ENCODE measurements at regions not wholly inside any gene's neighbourhood (a gene's known extent, or its start where the extent isn't known, plus 50 kb on each side); places are given as distances from the start of the nearest gene placed in this dataset.

DNA sequence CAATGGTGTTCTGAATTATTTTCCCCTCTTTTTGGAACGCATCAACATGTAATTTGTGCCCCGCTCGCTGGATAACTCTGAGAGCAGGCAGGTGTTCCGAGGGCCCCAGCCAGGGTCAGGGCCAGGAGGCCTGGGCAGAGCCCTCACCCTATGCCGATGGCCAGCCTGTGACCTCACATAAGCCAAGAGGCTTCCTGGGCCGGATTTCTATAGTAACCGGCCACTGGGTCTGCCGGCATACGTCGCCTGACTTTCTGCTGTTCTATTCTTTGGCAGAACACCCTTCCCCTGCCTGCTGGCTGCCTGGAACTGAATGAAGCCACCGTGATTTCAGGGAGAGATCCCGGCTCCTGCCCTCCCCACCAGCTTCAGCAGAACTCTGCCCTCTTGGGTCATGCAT, 375.2 kb downstream of the SHANK2 start:
- Mint-ChIP-seq H3K27me3 (peaks cover 10 to 38% (median 30%) of the 10 kb centered on the region in 3 donors), H3K9me3 (no peaks in the 10 kb centered on the region), H3K36me3 (no peaks in the 10 kb centered on the region), H3K27ac (no peak overlapping the region), H3K4me1 (no peaks in the 10 kb centered on the region), H3K4me3 (no peak overlapping the region)
- no peak for ATAC-seq (ENCODE audit: low read depth in 2 of 2)
- DNase-seq, result no peak

DNA sequence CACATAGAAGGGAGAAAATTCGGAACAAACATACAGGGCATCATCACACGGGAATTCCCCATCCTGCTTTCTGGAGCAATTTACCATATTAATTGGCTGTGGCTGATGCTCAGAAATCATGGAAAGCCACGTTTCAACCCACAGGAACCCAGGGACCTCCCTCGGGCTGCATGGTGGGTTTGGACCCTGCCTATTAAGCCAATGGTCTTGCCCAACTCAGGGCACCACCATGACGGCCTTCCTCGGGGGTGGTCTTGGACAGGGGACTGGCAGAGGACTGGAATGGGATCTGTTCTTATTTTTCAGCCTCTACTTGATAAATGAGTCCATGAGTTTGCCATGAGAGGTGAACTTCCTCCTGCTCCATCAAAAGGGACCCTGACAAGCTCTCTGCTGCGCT, 374.0 kb downstream of the SHANK2 start:
- H3K4me1 Mint-ChIP-seq, result no peaks in the 10 kb centered on the region
- no peak overlapping the region for H3K4me3 Mint-ChIP-seq
- no peaks in the 10 kb centered on the region for H3K9me3 Mint-ChIP-seq
- H3K27me3 Mint-ChIP-seq, result peaks cover 10 to 26% (median 22%) of the 10 kb centered on the region in 3 donors
- no peaks in the 10 kb centered on the region for H3K36me3 Mint-ChIP-seq
- no peak for DNase-seq
- H3K27ac Mint-ChIP-seq, result no peak overlapping the region
- no peak for ATAC-seq (ENCODE audit: low read depth in 2 of 2)

DNA sequence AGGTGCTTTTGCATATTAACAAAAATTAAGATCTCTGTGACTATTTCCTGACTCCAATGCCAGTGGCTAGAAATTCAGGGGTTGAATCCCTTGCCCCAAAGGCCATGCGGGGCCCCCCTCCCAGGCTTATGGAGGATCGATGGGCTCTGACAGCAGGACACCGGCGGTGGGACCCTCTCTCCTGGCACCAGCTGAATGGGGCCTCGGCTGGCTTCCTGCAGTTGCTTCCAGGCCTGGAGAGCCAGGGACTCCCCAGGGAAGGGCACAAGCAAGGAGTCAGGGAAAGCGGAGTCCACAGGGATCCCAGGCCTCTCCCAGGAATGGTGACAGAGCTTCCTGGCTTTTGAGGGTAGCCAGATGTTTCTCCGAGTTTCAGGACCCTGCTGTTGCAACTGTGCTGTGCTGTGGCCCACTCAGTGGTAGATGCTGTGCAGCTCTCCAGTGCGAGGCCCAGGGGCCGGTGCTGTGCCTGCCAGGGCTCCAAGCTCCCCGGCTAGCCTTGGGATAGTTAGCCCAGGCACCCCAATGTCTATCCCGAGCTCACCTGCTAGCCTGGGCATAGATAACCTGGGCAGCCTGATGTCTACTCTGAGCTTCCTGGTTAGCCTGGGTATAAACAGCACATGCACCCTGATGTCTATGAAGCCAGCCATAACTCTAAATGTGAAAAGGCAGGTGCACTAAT, 372.6 kb downstream of the SHANK2 start:
- no peak overlapping the region for H3K27ac Mint-ChIP-seq
- H3K36me3 Mint-ChIP-seq, result no peaks in the 10 kb centered on the region
- H3K9me3 Mint-ChIP-seq, result no peaks in the 10 kb centered on the region
- no peaks in the 10 kb centered on the region for H3K4me1 Mint-ChIP-seq
- ATAC-seq (ENCODE audit: low read depth in 2 of 2), result no peak
- no peak for DNase-seq
- peaks cover 3 to 22% (median 17%) of the 10 kb centered on the region in 3 donors for H3K27me3 Mint-ChIP-seq
- H3K4me3 Mint-ChIP-seq, result no peak overlapping the region

GRCh38 chr11:70880416-70880815, 372.0 kb downstream of the SHANK2 start:
- Mint-ChIP-seq H3K4me3 (no peak overlapping the region), H3K27ac (no peak overlapping the region), H3K36me3 (no peaks in the 10 kb centered on the region), H3K4me1 (no peaks in the 10 kb centered on the region), H3K27me3 (peaks cover 8 to 28% (median 17%) of the 10 kb centered on the region in 3 donors), H3K9me3 (no peaks in the 10 kb centered on the region)
- no peak for DNase-seq
- no peak for ATAC-seq (ENCODE audit: low read depth in 2 of 2)

- no peaks in the 10 kb centered on the region for H3K9me3 Mint-ChIP-seq
- no peaks in the 10 kb centered on the region for H3K4me1 Mint-ChIP-seq
- H3K27ac Mint-ChIP-seq, result no peak overlapping the region
- peaks cover 8 to 33% (median 17%) of the 10 kb centered on the region in 3 donors for H3K27me3 Mint-ChIP-seq
- DNase-seq, result no peak
- no peak overlapping the region for H3K4me3 Mint-ChIP-seq
- ATAC-seq (ENCODE audit: low read depth in 2 of 2), result no peak
- no peaks in the 10 kb centered on the region for H3K36me3 Mint-ChIP-seq
Measured at GRCh38 chr11:70881948-70882715, 370.2 kb downstream of the SHANK2 start.

DNA sequence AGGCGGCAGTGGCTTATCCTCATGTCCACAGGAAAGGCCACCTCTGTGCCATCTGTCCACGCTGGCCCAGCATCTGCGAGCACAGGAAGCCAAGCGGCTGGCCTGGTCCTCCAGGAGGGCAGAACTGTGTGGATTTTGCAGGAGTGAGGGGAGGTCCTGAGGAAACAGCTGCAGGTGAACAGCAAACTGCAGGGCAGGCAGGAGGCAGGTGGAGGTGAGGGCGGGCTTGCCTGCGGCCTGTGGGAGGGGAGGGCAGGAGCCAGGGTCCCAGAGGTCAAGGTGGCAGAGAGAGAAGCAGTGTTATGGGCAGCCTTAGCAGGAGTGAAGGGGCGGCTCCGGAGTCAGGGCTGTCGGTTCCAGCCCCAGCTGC, 369.7 kb downstream of the SHANK2 start:
- no peak for DNase-seq
- Mint-ChIP-seq H3K4me3 (no peak overlapping the region), H3K27me3 (peaks cover 6 to 33% (median 17%) of the 10 kb centered on the region in 3 donors), H3K4me1 (no peaks in the 10 kb centered on the region), H3K9me3 (no peaks in the 10 kb centered on the region), H3K27ac (no peak overlapping the region), H3K36me3 (no peaks in the 10 kb centered on the region)
- no peak for ATAC-seq (ENCODE audit: low read depth in 2 of 2)

- ATAC-seq (ENCODE audit: low read depth in 2 of 2), result no peak
- Mint-ChIP-seq H3K27me3 (peaks cover 5 to 33% (median 17%) of the 10 kb centered on the region in 3 donors), H3K4me3 (peak overlapping the region in 1 of 8 donors; percentile 66), H3K36me3 (no peaks in the 10 kb centered on the region), H3K9me3 (peaks cover 0 to 2% (median 0%) of the 10 kb centered on the region in 7 donors), H3K4me1 (no peaks in the 10 kb centered on the region), H3K27ac (peak overlapping the region in 1 of 6 donors; percentile 12)
- no peak for DNase-seq
Measured at GRCh38 chr11:70883323-70883940, 368.9 kb downstream of the SHANK2 start.

- no peak overlapping the region for H3K27ac Mint-ChIP-seq
Measured at GRCh38 chr11:70883973-70884623, 368.3 kb downstream of the SHANK2 start.

DNA sequence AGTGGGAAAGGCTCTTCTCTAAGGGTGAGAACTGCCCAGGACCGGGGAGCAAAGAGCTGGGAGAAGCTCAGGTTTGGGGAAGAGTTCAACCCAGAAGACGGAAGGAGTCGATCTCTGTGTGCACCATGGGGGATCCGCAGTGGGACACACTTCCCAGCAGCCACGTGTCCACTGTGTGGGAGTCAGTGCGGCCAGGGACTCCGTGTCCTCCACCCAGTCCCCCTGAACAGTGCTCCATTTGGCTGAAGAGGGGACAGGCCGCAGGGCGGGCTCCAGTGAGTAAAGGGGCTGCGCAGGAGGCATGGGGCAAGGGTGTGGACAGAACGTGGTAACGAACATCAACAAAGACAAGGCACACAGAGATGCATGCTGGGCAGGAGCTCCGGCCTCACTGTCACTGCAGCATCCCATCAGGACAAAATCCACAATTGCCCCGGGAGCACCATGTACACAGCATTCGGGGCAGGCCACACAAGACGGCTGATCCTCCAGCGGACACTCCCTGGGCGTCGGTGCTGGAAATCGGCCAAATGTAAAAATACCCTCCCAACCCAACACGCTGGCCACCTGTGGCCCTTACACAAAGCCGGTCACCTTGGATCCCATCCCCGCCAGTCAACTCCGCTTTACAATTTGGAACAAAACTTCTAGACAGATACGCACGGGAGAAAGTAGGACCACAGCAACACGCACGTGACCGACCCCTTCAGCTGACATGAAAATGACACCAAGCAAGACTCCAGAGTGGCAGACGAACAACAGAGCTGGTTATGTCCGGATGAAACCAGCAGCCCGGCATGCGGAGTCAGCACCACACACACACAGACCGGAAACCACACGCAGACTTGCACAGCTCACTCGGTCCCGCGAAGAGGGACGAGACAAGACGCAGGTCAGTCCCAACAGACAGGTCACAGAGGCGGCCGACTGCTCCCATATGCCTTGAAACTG, 366.8 kb downstream of the SHANK2 start:
- Mint-ChIP-seq H3K9me3 (peaks cover 0 to 4% (median 0%) of the 10 kb centered on the region in 7 donors), H3K36me3 (no peaks in the 10 kb centered on the region), H3K4me1 (no peaks in the 10 kb centered on the region), H3K27ac (no peak overlapping the region), H3K4me3 (no peak overlapping the region), H3K27me3 (peaks cover 0 to 25% (median 5%) of the 10 kb centered on the region in 3 donors)
- ATAC-seq (ENCODE audit: low read depth in 2 of 2) (no peak), DNase-seq (no peak)

More at GRCh38 chr11:70883973-70884623, 368.3 kb downstream of the SHANK2 start:
- ATAC-seq (ENCODE audit: low read depth in 2 of 2) (no peak), DNase-seq (no peak)
- Mint-ChIP-seq H3K9me3 (peaks cover 0 to 2% (median 0%) of the 10 kb centered on the region in 7 donors), H3K4me1 (no peaks in the 10 kb centered on the region), H3K27me3 (peaks cover 5 to 33% (median 14%) of the 10 kb centered on the region in 3 donors), H3K36me3 (no peaks in the 10 kb centered on the region), H3K4me3 (no peak overlapping the region)

GRCh38 chr11:70886256-70886655, 366.1 kb downstream of the SHANK2 start:
- Mint-ChIP-seq H3K27me3 (peaks cover 0 to 24% (median 5%) of the 10 kb centered on the region in 3 donors), H3K9me3 (peaks cover 0 to 4% (median 0%) of the 10 kb centered on the region in 7 donors), H3K36me3 (no peaks in the 10 kb centered on the region), H3K4me1 (no peaks in the 10 kb centered on the region), H3K4me3 (no peak overlapping the region), H3K27ac (no peak overlapping the region)
- no peak for ATAC-seq (ENCODE audit: low read depth in 2 of 2)
- no peak for DNase-seq

DNA sequence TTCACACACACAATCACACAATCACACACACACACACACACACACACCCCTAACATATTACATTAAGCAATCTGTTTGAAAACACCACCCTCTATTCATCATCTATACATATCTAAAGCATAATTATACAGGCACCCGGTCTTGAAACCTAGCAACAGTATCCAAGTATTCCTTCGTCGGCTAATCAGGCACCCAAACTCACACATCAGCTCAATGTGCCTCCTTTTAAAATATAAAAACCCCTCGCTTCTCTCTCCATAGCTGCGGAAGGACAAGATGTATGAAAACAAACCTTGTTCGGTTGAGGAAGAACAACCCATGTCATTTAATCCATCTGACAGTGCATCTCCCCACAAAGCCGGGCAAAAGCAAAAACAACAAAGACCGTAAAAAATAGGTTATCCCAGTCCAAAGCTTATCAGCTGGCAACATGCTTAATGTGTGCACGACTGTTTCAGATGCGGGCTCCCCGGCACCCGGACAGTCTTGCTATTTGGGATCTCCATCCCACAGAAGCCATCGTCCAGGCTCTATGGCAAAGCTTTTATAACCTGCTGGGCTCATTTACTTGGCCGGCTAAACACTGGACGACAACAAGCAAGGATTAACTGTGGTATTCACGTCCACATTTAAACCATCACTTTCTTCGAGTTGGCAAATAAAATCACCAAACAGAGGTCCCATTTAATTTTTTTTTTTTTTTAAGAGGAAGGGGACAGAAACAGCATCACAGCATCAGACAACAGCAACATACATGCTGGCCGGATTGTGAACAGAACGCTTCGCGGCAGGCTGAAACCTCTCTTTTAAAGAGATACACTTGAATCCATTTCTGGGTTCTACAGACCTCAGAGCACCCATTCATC, 365.5 kb downstream of the SHANK2 start:
- peaks cover 0 to 24% (median 5%) of the 10 kb centered on the region in 3 donors for H3K27me3 Mint-ChIP-seq
- H3K36me3 Mint-ChIP-seq, result no peaks in the 10 kb centered on the region
- H3K4me3 Mint-ChIP-seq, result no peak overlapping the region
- no peak overlapping the region for H3K27ac Mint-ChIP-seq
- no peak for ATAC-seq (ENCODE audit: low read depth in 2 of 2)
- H3K4me1 Mint-ChIP-seq, result no peaks in the 10 kb centered on the region
- peaks cover 0 to 4% (median 0%) of the 10 kb centered on the region in 7 donors for H3K9me3 Mint-ChIP-seq
- DNase-seq, result no peak

- Mint-ChIP-seq H3K27me3 (peaks cover 0 to 24% (median 5%) of the 10 kb centered on the region in 3 donors), H3K9me3 (peaks cover 0 to 4% (median 0%) of the 10 kb centered on the region in 7 donors), H3K4me1 (no peaks in the 10 kb centered on the region), H3K36me3 (no peaks in the 10 kb centered on the region), H3K27ac (no peak overlapping the region), H3K4me3 (no peak overlapping the region)
- no peak for DNase-seq
- no peak for ATAC-seq (ENCODE audit: low read depth in 2 of 2)
Measured at GRCh38 chr11:70887542-70887827, 364.9 kb downstream of the SHANK2 start.
